Fibroblast of lung (primary cell): ENCODE measurements at regions not wholly inside any gene's neighbourhood (a gene's known extent, or its start where the extent isn't known, plus 50 kb on each side); places are given as distances from the start of the nearest gene placed in this dataset.
"Not testable (repeated sequence)": the region's sequence is repeated elsewhere in the genome, so short reads cannot be mapped to it uniquely, and the experiment has no call there.

Experiments
- DNase-seq, 2 donors: peaks; one replicate each; pipeline versions ENCODE4 v3.0.0 to v3.0.0-alpha.2; 2010; ENCODE audit warnings: low read depth in 2 of 2
- H2AFZ ChIP-seq: 2 replicates; pipeline ENCODE4 v1.5.1; 2012; ENCODE audit warnings: low read length, control low read depth, inconsistent platforms
- H3K27ac ChIP-seq: 2 replicates; pipeline ENCODE4 v1.5.1; 2011; ENCODE audit warnings: low read length, control low read depth; ENCODE audit not compliant: insufficient read depth
- H3K27me3 ChIP-seq: 2 replicates; pipeline ENCODE4 v1.5.1; 2011; ENCODE audit warnings: mild to moderate bottlenecking, low read length; ENCODE audit not compliant: control insufficient read depth, insufficient read depth
- H3K36me3 ChIP-seq: 2 replicates; pipeline ENCODE4 v1.5.1; 2011; ENCODE audit warnings: low read length; ENCODE audit not compliant: control insufficient read depth, insufficient read depth
- H3K4me1 ChIP-seq: 2 replicates; pipeline ENCODE4 v1.5.1; 2011; ENCODE audit warnings: low read length; ENCODE audit not compliant: control insufficient read depth, insufficient read depth; ENCODE audit errors: extremely low read depth
- H3K4me2 ChIP-seq: 2 replicates; pipeline ENCODE4 v1.5.1; 2011; ENCODE audit warnings: low read length, control low read depth; ENCODE audit not compliant: insufficient read depth; ENCODE audit errors: extremely low read depth
- H3K4me3 ChIP-seq, 4 experiments: fragments of 200-600 bp in 1 of 4; sonication (generic) in 1 of 4; replicated peaks in 1 of 4; 2 replicates each; pipeline ENCODE4 v1.5.1; 2011 to 2016; ENCODE audit warnings: low read length in 4 of 4, low read depth in 3 of 4, mild to moderate bottlenecking in 3 of 4, control low read depth in 2 of 4, inconsistent platforms in 1 of 4, mixed read lengths in 1 of 4; ENCODE audit not compliant: insufficient read depth in 1 of 4; ENCODE audit errors: control extremely low read depth in 1 of 4
- H3K79me2 ChIP-seq: 2 replicates; pipeline ENCODE4 v1.5.1; 2012; ENCODE audit warnings: mild to moderate bottlenecking, low read length, inconsistent platforms; ENCODE audit not compliant: control insufficient read depth, insufficient read depth
- H3K9ac ChIP-seq: 2 replicates; pipeline ENCODE4 v1.5.1; 2011; ENCODE audit warnings: mild to moderate bottlenecking, low read length, control low read depth; ENCODE audit not compliant: insufficient read depth
- H3K9me3 ChIP-seq: 2 replicates; pipeline ENCODE4 v1.5.1; 2012; ENCODE audit warnings: low read depth, low read length; ENCODE audit not compliant: control insufficient read depth, insufficient read depth
- H4K20me1 ChIP-seq: 2 replicates; pipeline ENCODE4 v1.5.1; 2011; ENCODE audit warnings: low read length; ENCODE audit not compliant: control insufficient read depth, insufficient read depth; ENCODE audit errors: extremely low read depth
- CTCF ChIP-seq, 2 donors: IDR thresholded peaks in 1 of 2; conservative IDR thresholded peaks in 1 of 2; 1 replicate in 1 of 2; 2 replicates in 1 of 2; pipeline ENCODE4 v1.5.1; 2011 to 2012; ENCODE audit warnings: low read length in 2 of 2, control low read depth in 1 of 2, inconsistent platforms in 1 of 2, low read depth in 1 of 2, mild to moderate bottlenecking in 1 of 2
- EZH2 ChIP-seq: IDR thresholded peaks from 2 replicates; pipeline ENCODE4 v1.5.1; 2012; ENCODE audit warnings: low read length, control low read depth, mild to moderate bottlenecking; ENCODE audit errors: missing control alignments

- no peak for TF ChIP-seq CTCF (conservative IDR thresholded peaks at IDR 0.05 in 1 of 2, IDR thresholded peaks at IDR 0.05 in 1 of 2; ENCODE audit: low read depth in 1 of 2, low read length in 2 of 2)
- no peak for TF ChIP-seq EZH2
Observed at GRCh38 chr13:80524447-80525215, 183.7 kb upstream of the SPRY2 start.

GRCh38 chr13:80523134-80523533 lies 182.2 kb upstream of the SPRY2 start:
- Histone ChIP-seq H3K9me3 (no peaks in the 10 kb centered on the region), H2AFZ (no peak overlapping the region), H3K9ac (no peak overlapping the region), H4K20me1 (peaks cover 1% of the 10 kb centered on the region), H3K4me3 (no peak overlapping the region), H3K4me1 (no peaks in the 10 kb centered on the region), H3K27me3 (no peaks in the 10 kb centered on the region), H3K36me3 (no peaks in the 10 kb centered on the region), H3K4me2 (no peak overlapping the region), H3K79me2 (no peaks in the 10 kb centered on the region), H3K27ac (no peak overlapping the region)
- TF ChIP-seq CTCF (conservative IDR thresholded peaks at IDR 0.05 in 1 of 2, IDR thresholded peaks at IDR 0.05 in 1 of 2; ENCODE audit: low read depth in 1 of 2, low read length in 2 of 2) = no peak
- TF ChIP-seq EZH2 = no peak
- DNase-seq = no peak

More at GRCh38 chr13:80524447-80525215, 183.7 kb upstream of the SPRY2 start:
- no peak overlapping the region for H3K4me3 ChIP-seq
- no peaks in the 10 kb centered on the region for H3K4me1 ChIP-seq
- H3K4me2 ChIP-seq = no peak overlapping the region
- no peak overlapping the region for H3K27ac ChIP-seq
- no peaks in the 10 kb centered on the region for H3K36me3 ChIP-seq
- H3K27me3 ChIP-seq = no peaks in the 10 kb centered on the region
- no peak overlapping the region for H3K9ac ChIP-seq
- H4K20me1 ChIP-seq = peaks cover 1% of the 10 kb centered on the region
- no peaks in the 10 kb centered on the region for H3K9me3 ChIP-seq
- peak; percentile 21 to 39 for DNase-seq
- no peaks in the 10 kb centered on the region for H3K79me2 ChIP-seq
- H2AFZ ChIP-seq = no peak overlapping the region

GRCh38 chr13:80522463-80522862 lies 181.5 kb upstream of the SPRY2 start:
- not testable (repeated sequence) for H3K36me3 ChIP-seq, H4K20me1 ChIP-seq, H3K4me1 ChIP-seq, H3K27me3 ChIP-seq, H3K9me3 ChIP-seq, H3K79me2 ChIP-seq, DNase-seq, H3K27ac ChIP-seq, H2AFZ ChIP-seq, H3K9ac ChIP-seq, H3K4me3 ChIP-seq, H3K4me2 ChIP-seq
